ENCODE measurements at regions not wholly inside any gene's neighbourhood (a gene's known extent, or its start where the extent isn't known, plus 50 kb on each side); places are given as distances from the start of the nearest gene placed in this dataset.
"Not testable (repeated sequence)": the region's sequence is repeated elsewhere in the genome, so short reads cannot be mapped to it uniquely, and the experiment has no call there.

DNA sequence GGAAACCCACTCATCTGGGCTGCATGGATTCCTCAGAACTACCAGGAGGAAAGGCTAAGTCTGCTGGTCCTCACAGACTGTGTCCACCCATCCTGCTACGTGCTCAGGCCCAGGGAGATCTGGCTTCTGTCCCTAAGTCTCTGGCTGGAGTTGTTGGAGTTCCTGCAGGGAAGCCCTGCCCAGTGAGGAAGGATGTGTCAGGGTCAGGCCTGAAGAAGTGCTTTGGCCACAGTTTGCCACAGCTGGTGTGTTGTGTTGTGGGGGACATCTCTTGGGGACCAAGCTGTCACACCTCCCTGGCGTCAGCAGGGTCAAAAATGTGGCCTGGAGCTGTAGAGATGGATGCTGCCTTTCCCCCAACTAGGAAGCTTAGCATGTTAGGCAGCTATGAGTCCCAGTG, 684.7 kb downstream of the METTL15 start:
- H3K27ac Mint-ChIP-seq = no peak overlapping the region

DNA sequence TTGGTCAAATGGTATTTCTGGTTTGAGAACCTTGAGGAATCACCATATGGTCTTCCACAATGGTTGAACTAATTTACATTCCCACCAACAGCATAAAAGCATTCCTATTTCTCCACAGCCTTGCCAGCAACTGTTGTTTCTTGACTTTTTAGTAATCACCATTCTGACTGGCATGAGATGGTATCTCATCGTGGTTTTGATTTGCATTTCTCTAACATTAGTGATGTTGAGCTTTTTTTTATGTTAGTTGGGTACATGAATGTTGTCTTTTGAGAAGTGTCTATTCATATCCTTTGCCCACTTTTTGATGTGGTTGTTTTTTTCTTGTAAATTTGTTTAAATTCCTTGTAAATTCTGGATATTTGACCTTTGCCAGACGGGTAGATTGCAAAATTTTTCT, 679.7 kb downstream of the METTL15 start:
- H3K4me3 Mint-ChIP-seq; H3K27ac Mint-ChIP-seq; H3K36me3 Mint-ChIP-seq (ENCODE audit: low read depth); H3K27me3 Mint-ChIP-seq (ENCODE audit: low read depth); H3K4me1 Mint-ChIP-seq: not testable (repeated sequence)
- H3K9me3 Mint-ChIP-seq = peaks cover 33% of the 10 kb centered on the region

More for the DNA sequence above, 684.7 kb downstream of the METTL15 start:
- TF ChIP-seq, protein P1, sequence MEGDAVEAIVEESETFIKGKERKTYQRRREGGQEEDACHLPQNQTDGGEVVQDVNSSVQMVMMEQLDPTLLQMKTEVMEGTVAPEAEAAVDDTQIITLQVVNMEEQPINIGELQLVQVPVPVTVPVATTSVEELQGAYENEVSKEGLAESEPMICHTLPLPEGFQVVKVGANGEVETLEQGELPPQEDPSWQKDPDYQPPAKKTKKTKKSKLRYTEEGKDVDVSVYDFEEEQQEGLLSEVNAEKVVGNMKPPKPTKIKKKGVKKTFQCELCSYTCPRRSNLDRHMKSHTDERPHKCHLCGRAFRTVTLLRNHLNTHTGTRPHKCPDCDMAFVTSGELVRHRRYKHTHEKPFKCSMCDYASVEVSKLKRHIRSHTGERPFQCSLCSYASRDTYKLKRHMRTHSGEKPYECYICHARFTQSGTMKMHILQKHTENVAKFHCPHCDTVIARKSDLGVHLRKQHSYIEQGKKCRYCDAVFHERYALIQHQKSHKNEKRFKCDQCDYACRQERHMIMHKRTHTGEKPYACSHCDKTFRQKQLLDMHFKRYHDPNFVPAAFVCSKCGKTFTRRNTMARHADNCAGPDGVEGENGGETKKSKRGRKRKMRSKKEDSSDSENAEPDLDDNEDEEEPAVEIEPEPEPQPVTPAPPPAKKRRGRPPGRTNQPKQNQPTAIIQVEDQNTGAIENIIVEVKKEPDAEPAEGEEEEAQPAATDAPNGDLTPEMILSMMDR (IDR thresholded peaks at IDR 0.05; ENCODE audit: unreplicated experiment in 3 of 3) = no peak
- peaks cover 21% of the 10 kb centered on the region for H3K9me3 Mint-ChIP-seq
- H3K27me3 Mint-ChIP-seq (ENCODE audit: low read depth) = peaks cover 4% of the 10 kb centered on the region
- H3K4me3 Mint-ChIP-seq = no peak overlapping the region
- H3K4me1 Mint-ChIP-seq = no peaks in the 10 kb centered on the region
- H3K36me3 Mint-ChIP-seq (ENCODE audit: low read depth) = no peaks in the 10 kb centered on the region

DNA sequence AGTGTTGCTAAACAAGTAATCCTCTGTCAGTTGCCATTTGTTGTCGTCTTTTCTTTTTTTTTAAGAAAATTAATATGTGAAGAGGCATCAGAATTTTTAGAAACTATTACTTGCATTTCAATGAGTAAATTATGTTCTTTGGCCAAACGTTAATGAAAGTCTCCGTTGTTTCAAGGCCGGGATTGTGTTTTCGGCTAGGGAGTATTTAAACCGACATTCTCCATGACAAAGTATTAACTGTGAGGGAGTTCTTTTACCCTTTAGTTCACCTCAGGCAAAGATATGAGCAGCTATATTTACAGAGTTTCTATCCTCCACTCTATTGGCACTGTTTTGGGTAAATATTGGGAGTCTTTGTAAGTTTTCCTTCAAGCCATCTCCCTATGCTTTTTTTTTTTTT, 668.9 kb downstream of the METTL15 start:
- TF ChIP-seq, protein P1 (IDR thresholded peaks at IDR 0.05; ENCODE audit: unreplicated experiment in 3 of 3) = no peak
- no peaks in the 10 kb centered on the region for H3K27me3 Mint-ChIP-seq (ENCODE audit: low read depth)
- H3K4me3 Mint-ChIP-seq = no peak overlapping the region
- H3K27ac Mint-ChIP-seq = no peak overlapping the region
- no peaks in the 10 kb centered on the region for H3K36me3 Mint-ChIP-seq (ENCODE audit: low read depth)
- no peaks in the 10 kb centered on the region for H3K4me1 Mint-ChIP-seq
- H3K9me3 Mint-ChIP-seq = peaks cover 26% of the 10 kb centered on the region

DNA sequence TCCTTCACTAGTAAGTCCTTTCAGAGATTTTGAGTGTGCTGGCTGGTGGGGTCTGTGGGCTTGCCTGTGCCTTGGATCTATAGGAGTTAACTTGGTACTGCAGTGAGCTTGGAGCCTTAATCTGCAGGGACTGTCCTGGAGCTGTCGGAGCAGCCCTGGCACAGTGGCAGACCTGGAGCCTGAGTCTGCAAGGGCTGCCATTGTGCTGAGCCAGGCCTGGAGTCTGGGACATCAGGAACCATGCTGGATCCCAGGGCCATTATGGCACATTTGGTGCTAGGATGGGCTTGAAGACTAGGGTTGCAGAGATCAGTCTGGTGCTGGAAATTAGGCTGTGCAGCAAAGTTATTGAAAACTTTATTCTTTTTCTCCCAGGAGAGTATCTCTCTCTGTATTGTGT, 665.4 kb downstream of the METTL15 start:
- Mint-ChIP-seq H3K9me3 (peaks cover 23% of the 10 kb centered on the region), H3K36me3 (ENCODE audit: low read depth) (no peaks in the 10 kb centered on the region), H3K27me3 (ENCODE audit: low read depth) (no peaks in the 10 kb centered on the region), H3K4me1 (no peaks in the 10 kb centered on the region), H3K27ac (no peak overlapping the region), H3K4me3 (no peak overlapping the region)
- TF ChIP-seq, protein P1 (IDR thresholded peaks at IDR 0.05; ENCODE audit: unreplicated experiment in 3 of 3) = no peak

DNA sequence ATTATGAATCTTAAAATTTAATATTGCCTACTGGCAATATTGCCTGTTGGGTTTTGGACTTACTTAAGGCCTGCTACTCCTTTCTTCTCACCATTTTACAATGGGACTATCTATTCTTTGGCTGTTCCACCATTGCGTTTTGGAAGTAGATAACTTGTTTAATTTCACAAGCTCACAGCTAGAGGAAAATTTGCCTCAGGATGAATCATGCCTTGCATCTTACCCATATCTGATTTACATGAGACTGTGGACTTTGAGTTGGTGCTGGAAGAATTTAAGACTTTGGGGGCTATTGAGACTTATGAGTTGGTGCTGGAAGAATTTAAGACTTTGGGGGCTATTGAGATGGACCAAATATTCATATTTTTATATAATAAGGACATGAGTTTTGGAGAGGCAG, 662.6 kb downstream of the METTL15 start:
- Mint-ChIP-seq H3K4me3 (no peak overlapping the region), H3K4me1 (no peaks in the 10 kb centered on the region), H3K27ac (no peak overlapping the region), H3K36me3 (ENCODE audit: low read depth) (no peaks in the 10 kb centered on the region), H3K27me3 (ENCODE audit: low read depth) (no peaks in the 10 kb centered on the region), H3K9me3 (peaks cover 23% of the 10 kb centered on the region)
- TF ChIP-seq, protein P1 (IDR thresholded peaks at IDR 0.05; ENCODE audit: unreplicated experiment in 3 of 3) = no peak

DNA sequence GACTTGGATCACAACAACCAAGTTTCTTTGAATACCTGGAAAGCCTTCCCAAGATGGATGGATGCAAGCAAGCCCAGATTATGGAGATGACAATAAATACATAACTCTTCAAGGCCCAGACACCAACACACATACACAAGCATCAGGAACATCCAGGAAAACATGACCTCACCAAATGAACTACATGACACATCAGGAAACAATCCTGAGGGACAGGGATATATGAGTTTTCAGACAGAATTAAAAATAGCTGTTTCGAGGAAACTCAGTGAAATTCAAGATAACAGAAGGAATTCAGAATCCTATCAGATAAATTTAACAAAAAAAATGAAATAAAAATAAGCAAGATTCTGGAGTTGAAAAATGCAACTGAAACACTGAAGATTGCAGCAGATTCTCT, 659.4 kb downstream of the METTL15 start:
- Mint-ChIP-seq H3K9me3 (peaks cover 11% of the 10 kb centered on the region), H3K36me3 (ENCODE audit: low read depth) (no peaks in the 10 kb centered on the region), H3K4me1 (no peaks in the 10 kb centered on the region), H3K27me3 (ENCODE audit: low read depth) (no peaks in the 10 kb centered on the region), H3K27ac (no peak overlapping the region), H3K4me3 (no peak overlapping the region)
- TF ChIP-seq, protein P1 (IDR thresholded peaks at IDR 0.05; ENCODE audit: unreplicated experiment in 3 of 3) = no peak
